DND-41 (cell line): ENCODE measurements at regions not wholly inside any gene's neighbourhood (a gene's known extent, or its start where the extent isn't known, plus 50 kb on each side); places are given as distances from the start of the nearest gene placed in this dataset.

ENCODE experiments used
- ATAC-seq: fragments of 200-7000 bp; cut with Tn5 transposase; 3 replicates; pipeline ENCODE4 v1.9.1; 2021; ENCODE audit warnings: low read depth; ENCODE audit not compliant: insufficient read depth
- DNase-seq: peaks from one replicate; pipeline ENCODE4 v3.0.0-alpha.2; 2020
- H2AFZ ChIP-seq: 2 replicates; pipeline ENCODE4 v1.6.0; 2012; ENCODE audit warnings: low read depth, low read length
- H3K27ac ChIP-seq: 2 replicates; pipeline ENCODE4 v1.5.1; 2012; ENCODE audit warnings: low read length, inconsistent platforms
- H3K27me3 ChIP-seq: fragments of 200-600 bp; sonication (generic); 2 replicates; pipeline ENCODE4 v1.6.0; 2012; ENCODE audit warnings: low read length, mild to moderate bottlenecking, inconsistent platforms; ENCODE audit not compliant: insufficient read depth, poor library complexity
- H3K36me3 ChIP-seq: 2 replicates; pipeline ENCODE4 v1.5.1; 2012; ENCODE audit warnings: low read length, inconsistent platforms; ENCODE audit not compliant: insufficient read depth
- H3K4me1 ChIP-seq: 2 replicates; pipeline ENCODE4 v1.5.1; 2012; ENCODE audit warnings: mild to moderate bottlenecking, low read length; ENCODE audit not compliant: insufficient read depth
- H3K4me2 ChIP-seq: 2 replicates; pipeline ENCODE4 v1.6.0; 2012; ENCODE audit warnings: mild to moderate bottlenecking, moderate library complexity, low read length, inconsistent platforms; ENCODE audit not compliant: insufficient read depth
- H3K4me3 ChIP-seq, 2 experiments: fragments of 200-600 bp in 1 of 2; shearing (Covaris generic) in 1 of 2; 2 replicates each; pipeline ENCODE4 v1.5.1; 2012 to 2016; ENCODE audit warnings: inconsistent platforms in 2 of 2, low read length in 2 of 2, mild to moderate bottlenecking in 2 of 2, low read depth in 1 of 2, moderate library complexity in 1 of 2
- H3K79me2 ChIP-seq: 2 replicates; pipeline ENCODE4 v1.6.0; 2012; ENCODE audit warnings: low read length, inconsistent platforms; ENCODE audit not compliant: insufficient read depth
- H3K9ac ChIP-seq: 2 replicates; pipeline ENCODE4 v1.6.0; 2012; ENCODE audit warnings: low read depth, mild to moderate bottlenecking, inconsistent platforms, low read length, moderate library complexity
- H3K9me3 ChIP-seq: 2 replicates; pipeline ENCODE4 v1.5.1; 2012; ENCODE audit warnings: low read length, moderate library complexity, mild to moderate bottlenecking, inconsistent platforms; ENCODE audit not compliant: insufficient read depth, severe bottlenecking
- H4K20me1 ChIP-seq: 2 replicates; pipeline ENCODE4 v1.6.0; 2012; ENCODE audit warnings: low read length; ENCODE audit not compliant: insufficient read depth
- EZH2 ChIP-seq: IDR thresholded peaks from 3 replicates; pipeline ENCODE4 v1.6.1; 2012; ENCODE audit warnings: borderline replicate concordance, low read depth, mild to moderate bottlenecking, moderate library complexity, low read length, inconsistent platforms; ENCODE audit not compliant: severe bottlenecking
- TF ChIP-seq, protein P1 (sequence below): IDR thresholded peaks from 2 replicates; pipeline ENCODE4 v1.5.1; 2012; ENCODE audit warnings: borderline replicate concordance, low read length, moderate library complexity, mild to moderate bottlenecking; ENCODE audit not compliant: poor library complexity, severe bottlenecking; ENCODE audit errors: extremely low read depth

DNA sequence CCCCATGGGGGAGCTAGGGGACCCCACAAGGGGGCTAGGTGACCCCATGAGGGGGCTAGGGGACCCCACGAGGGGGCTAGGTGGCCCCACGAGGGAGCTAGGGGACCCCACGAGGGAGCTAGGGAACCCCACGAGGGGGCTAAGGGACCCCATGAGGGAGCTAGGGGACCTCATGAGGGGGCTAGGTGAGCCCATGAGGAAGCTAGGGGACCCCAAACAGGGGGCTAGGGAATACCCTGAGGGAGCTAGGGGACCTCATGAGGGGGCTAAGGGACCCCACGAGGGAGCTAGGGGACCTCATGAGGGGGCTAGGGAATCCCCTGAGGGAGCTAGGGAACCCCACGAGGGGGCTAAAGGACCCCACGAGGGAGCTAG, 50.5 kb upstream of the DMRTB1 start:
- Histone ChIP-seq H3K4me1 (0 out of 2 replicates have a peak, but pooled peaks cover 2% of the 10 kb centered on the region), H3K4me2 (no peak overlapping the region), H3K9me3 (no peaks in the 10 kb centered on the region), H2AFZ (no peak overlapping the region), H4K20me1 (no peaks in the 10 kb centered on the region), H3K36me3 (no peaks in the 10 kb centered on the region), H3K27me3 (peaks cover 26% of the 10 kb centered on the region), H3K79me2 (no peaks in the 10 kb centered on the region), H3K9ac (no peak overlapping the region), H3K4me3 (no peak overlapping the region), H3K27ac (no peak overlapping the region)
- ATAC-seq: no peak
- DNase-seq: no peak
- TF ChIP-seq, protein P1, sequence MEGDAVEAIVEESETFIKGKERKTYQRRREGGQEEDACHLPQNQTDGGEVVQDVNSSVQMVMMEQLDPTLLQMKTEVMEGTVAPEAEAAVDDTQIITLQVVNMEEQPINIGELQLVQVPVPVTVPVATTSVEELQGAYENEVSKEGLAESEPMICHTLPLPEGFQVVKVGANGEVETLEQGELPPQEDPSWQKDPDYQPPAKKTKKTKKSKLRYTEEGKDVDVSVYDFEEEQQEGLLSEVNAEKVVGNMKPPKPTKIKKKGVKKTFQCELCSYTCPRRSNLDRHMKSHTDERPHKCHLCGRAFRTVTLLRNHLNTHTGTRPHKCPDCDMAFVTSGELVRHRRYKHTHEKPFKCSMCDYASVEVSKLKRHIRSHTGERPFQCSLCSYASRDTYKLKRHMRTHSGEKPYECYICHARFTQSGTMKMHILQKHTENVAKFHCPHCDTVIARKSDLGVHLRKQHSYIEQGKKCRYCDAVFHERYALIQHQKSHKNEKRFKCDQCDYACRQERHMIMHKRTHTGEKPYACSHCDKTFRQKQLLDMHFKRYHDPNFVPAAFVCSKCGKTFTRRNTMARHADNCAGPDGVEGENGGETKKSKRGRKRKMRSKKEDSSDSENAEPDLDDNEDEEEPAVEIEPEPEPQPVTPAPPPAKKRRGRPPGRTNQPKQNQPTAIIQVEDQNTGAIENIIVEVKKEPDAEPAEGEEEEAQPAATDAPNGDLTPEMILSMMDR: no peak
- TF ChIP-seq EZH2: no peak

DNA sequence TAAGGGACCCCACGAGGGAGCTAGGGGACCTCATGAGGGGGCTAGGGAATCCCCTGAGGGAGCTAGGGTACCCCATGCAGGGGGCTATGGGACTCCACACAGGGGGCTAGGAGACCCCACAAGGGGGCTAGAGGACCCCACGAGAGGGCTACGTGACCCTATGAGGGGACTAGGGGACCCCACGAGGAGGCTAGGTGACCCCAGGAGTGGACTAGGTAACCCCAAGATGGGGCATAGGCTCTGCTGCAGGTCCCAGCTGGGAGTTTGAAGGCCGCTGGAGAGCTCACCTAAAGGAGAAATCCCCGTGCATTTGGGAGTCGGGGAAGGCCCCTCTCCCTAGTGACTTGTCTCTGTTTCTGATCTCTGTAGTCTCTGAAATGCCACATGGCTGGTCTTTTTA, 50.0 kb upstream of the DMRTB1 start:
- no peak overlapping the region for H3K9ac ChIP-seq
- H4K20me1 ChIP-seq: no peaks in the 10 kb centered on the region
- DNase-seq (no peak), ATAC-seq (no peak)
- TF ChIP-seq EZH2: no peak
- TF ChIP-seq, protein P1: no peak
- H3K79me2 ChIP-seq: no peaks in the 10 kb centered on the region
- peaks cover 25% of the 10 kb centered on the region for H3K27me3 ChIP-seq
- H3K27ac ChIP-seq: no peak overlapping the region
- no peaks in the 10 kb centered on the region for H3K36me3 ChIP-seq
- H2AFZ ChIP-seq: no peak overlapping the region
- H3K4me3 ChIP-seq: no peak overlapping the region
- H3K9me3 ChIP-seq: no peaks in the 10 kb centered on the region
- H3K4me2 ChIP-seq: no peak overlapping the region
- H3K4me1 ChIP-seq: 0 out of 2 replicates have a peak, but pooled peaks cover 2% of the 10 kb centered on the region
